Raji (cell line): ENCODE measurements at regions not wholly inside any gene's neighbourhood (a gene's known extent, or its start where the extent isn't known, plus 50 kb on each side); places are given as distances from the start of the nearest gene placed in this dataset.

ENCODE experiments used
- POLR2A ChIP-seq: IDR thresholded peaks from 2 replicates; pipeline ENCODE4 v1.6.1; 2011; ENCODE audit warnings: low read depth, low read length, control low read depth; ENCODE audit not compliant: insufficient read depth

GRCh38 chr13:44277459-44277858 is 96.2 kb upstream of the SERP2 start:
- TF ChIP-seq POLR2A, result no peak

- no peak for TF ChIP-seq POLR2A
These were observed 95.5 kb upstream of the SERP2 start for GRCh38 chr13:44278166-44278565.

GRCh38 chr13:44280456-44280855 is 93.2 kb upstream of the SERP2 start:
- no peak for TF ChIP-seq POLR2A

GRCh38 chr13:44281252-44282000 is 92.2 kb upstream of the SERP2 start:
- no peak for TF ChIP-seq POLR2A

- TF ChIP-seq POLR2A, result no peak
These were observed 90.0 kb upstream of the SERP2 start for GRCh38 chr13:44283600-44283999.

- no peak for TF ChIP-seq POLR2A
These were observed 85.7 kb upstream of the SERP2 start for GRCh38 chr13:44287958-44288357.

GRCh38 chr13:44292545-44292944 is 81.1 kb upstream of the SERP2 start:
- TF ChIP-seq POLR2A, result no peak

GRCh38 chr13:44293374-44293773 is 80.2 kb upstream of the SERP2 start:
- TF ChIP-seq POLR2A, result no peak

- no peak for TF ChIP-seq POLR2A
These were observed 79.5 kb upstream of the SERP2 start for GRCh38 chr13:44293908-44294735.

- no peak for TF ChIP-seq POLR2A
These were observed 78.7 kb upstream of the SERP2 start for GRCh38 chr13:44294876-44295275.

- TF ChIP-seq POLR2A, result no peak
These were observed 76.8 kb upstream of the SERP2 start for GRCh38 chr13:44296856-44297255.

GRCh38 chr13:44298314-44298713 is 75.3 kb upstream of the SERP2 start:
- no peak for TF ChIP-seq POLR2A

GRCh38 chr13:44299152-44299943 is 74.3 kb upstream of the SERP2 start:
- TF ChIP-seq POLR2A, result no peak

- no peak for TF ChIP-seq POLR2A
These were observed 72.6 kb upstream of the SERP2 start for GRCh38 chr13:44300895-44301638.

GRCh38 chr13:44301639-44302015 is 72.0 kb upstream of the SERP2 start:
- TF ChIP-seq POLR2A, result no peak
